HCT116 (cell line): ENCODE measurements at regions not wholly inside any gene's neighbourhood (a gene's known extent, or its start where the extent isn't known, plus 50 kb on each side); places are given as distances from the start of the nearest gene placed in this dataset.

Source experiments
- ATAC-seq: fragments of 200-7000 bp; cut with Tn5 transposase; 2 replicates; pipeline ENCODE4 v1.9.1; 2020; ENCODE audit warnings: mild to moderate bottlenecking, moderate library complexity
- BruUV-seq: library from RNA; stranded (reverse); fragments of 400-500 nt; replicated peaks from 2 replicates; lab custom pipeline; 2021; lab: Mats Ljungman, UMichigan
- CTCF ChIA-PET: fragments of 300-600 bp; sonication (Branson Sonifier 250); formaldehyde crosslinking; loops from one replicate; lab custom pipeline; 2021; ENCODE audit warnings: antibody characterized with exemption; lab: Charles Lee
- POLR2A ChIA-PET: fragments of 300-600, 350-600 bp; sonication (Branson Sonifier 250); formaldehyde crosslinking; loops from one replicate; lab custom pipeline; 2021; ENCODE audit warnings: antibody characterized with exemption; lab: Charles Lee
- RAD21 ChIA-PET, 2 experiments: fragments of 300-600 bp; sonication (Branson Sonifier 250); formaldehyde crosslinking; loops; one replicate each; lab custom pipeline; 2023; ENCODE audit warnings: low total read pairs in 2 of 2; ENCODE audit not compliant: uncharacterized antibody in 2 of 2, unreplicated experiment in 2 of 2, low non-redundant PET in 1 of 2; lab: Charles Lee
- DNase-seq: peaks from one replicate; pipeline ENCODE4 v3.0.0-alpha.2; 2010; ENCODE audit warnings: low read depth, low spot score
- H2AFZ ChIP-seq: fragments of 200-600 bp; shearing (Covaris generic), sonication (generic); 2 replicates; pipeline ENCODE4 v1.6.1; 2017; ENCODE audit warnings: low read depth, mixed run types, mixed read lengths, antibody characterized with exemption, low read length; ENCODE audit not compliant: poor library complexity, severe bottlenecking
- H3K27ac ChIP-seq: 2 replicates; pipeline ENCODE4 v1.5.1; 2012; ENCODE audit warnings: low read depth, low read length
- H3K27me3 ChIP-seq: fragments of 200-600 bp; sonication (generic); 2 replicates; pipeline ENCODE4 v1.6.1; 2016; ENCODE audit warnings: mixed run types, low read length, mixed read lengths; ENCODE audit not compliant: insufficient read depth
- H3K36me3 ChIP-seq, 2 experiments: fragments of 200-500 bp in 1 of 2; fragments of 200-600 bp in 1 of 2; sonication (Bioruptor generic) in 1 of 2; sonication (generic) in 1 of 2; 2 replicates each; pipeline versions ENCODE4 v1.5.1 to v1.6.1; 2014 to 2016; ENCODE audit warnings: low read length in 2 of 2, inconsistent platforms in 1 of 2, mixed read lengths in 1 of 2, mixed run types in 1 of 2; ENCODE audit not compliant: insufficient read depth in 2 of 2, control insufficient read depth in 1 of 2
- H3K4me1 ChIP-seq, 2 experiments: fragments of 200-600 bp in 1 of 2; sonication (generic) in 1 of 2; 2 replicates each; pipeline versions ENCODE4 v1.5.1 to v1.6.1; 2012 to 2017; ENCODE audit warnings: low read length in 2 of 2, inconsistent platforms in 1 of 2, mild to moderate bottlenecking in 1 of 2, mixed read lengths in 1 of 2, mixed run types in 1 of 2, moderate library complexity in 1 of 2; ENCODE audit not compliant: insufficient read depth in 2 of 2, control insufficient read depth in 1 of 2
- H3K4me2 ChIP-seq: fragments of 200-600 bp; sonication (generic); 2 replicates; pipeline ENCODE4 v1.6.1; 2017; ENCODE audit warnings: mixed run types, low read length, mixed read lengths
- H3K4me3 ChIP-seq, 2 experiments: fragments of 200-600 bp in 1 of 2; sonication (generic) in 1 of 2; replicated peaks in 1 of 2; 2 replicates each; pipeline ENCODE4 v1.5.1; 2011 to 2016; ENCODE audit warnings: low read length in 2 of 2, control low read depth in 1 of 2, low read depth in 1 of 2, mild to moderate bottlenecking in 1 of 2, mixed read lengths in 1 of 2, mixed run types in 1 of 2
- H3K79me2 ChIP-seq: fragments of 200-600 bp; sonication (generic); 2 replicates; pipeline ENCODE4 v1.6.1; 2017; ENCODE audit warnings: mild to moderate bottlenecking, mixed run types, low read length, moderate library complexity, mixed read lengths; ENCODE audit not compliant: insufficient read depth
- H3K9ac ChIP-seq: fragments of 200-600 bp; sonication (generic); 2 replicates; pipeline ENCODE4 v1.6.1; 2016; ENCODE audit warnings: low read length, mixed read lengths
- H3K9me2 ChIP-seq: fragments of 200-600 bp; sonication (generic), shearing (Covaris generic); 2 replicates; pipeline ENCODE4 v1.6.1; 2017; ENCODE audit warnings: mixed run types, mild to moderate bottlenecking, moderate library complexity; ENCODE audit not compliant: insufficient read depth
- H3K9me3 ChIP-seq, 2 experiments: fragments of 200-500 bp in 1 of 2; fragments of 200-600 bp in 1 of 2; sonication (Bioruptor generic) in 1 of 2; sonication (generic) in 1 of 2; 2 replicates each; pipeline ENCODE4 v1.6.1; 2014 to 2017; ENCODE audit warnings: low read length in 2 of 2, mixed read lengths in 2 of 2, inconsistent platforms in 1 of 2, low read depth in 1 of 2, mild to moderate bottlenecking in 1 of 2, mixed run types in 1 of 2, moderate library complexity in 1 of 2; ENCODE audit not compliant: control insufficient read depth in 1 of 2, insufficient read depth in 1 of 2
- H4K20me1 ChIP-seq: fragments of 200-600 bp; sonication (generic), shearing (Covaris generic); 2 replicates; pipeline ENCODE4 v1.6.1; 2017; ENCODE audit warnings: mixed run types, mild to moderate bottlenecking, moderate library complexity; ENCODE audit not compliant: insufficient read depth
- CBX3 ChIP-seq: IDR thresholded peaks from 2 replicates; pipeline ENCODE4 v1.6.1; 2012; ENCODE audit warnings: low read depth
- ELF1 ChIP-seq: IDR thresholded peaks from 2 replicates; pipeline ENCODE4 v1.6.1; 2012; ENCODE audit warnings: low read depth, borderline replicate concordance
- EZH2phosphoT487 ChIP-seq: fragments of 200-600 bp; IDR thresholded peaks from 2 replicates; pipeline ENCODE4 v1.6.1; 2018; ENCODE audit warnings: antibody characterized with exemption, borderline replicate concordance
- JUND ChIP-seq: IDR thresholded peaks from 2 replicates; pipeline ENCODE4 v1.6.1; 2012
- MAX ChIP-seq: IDR thresholded peaks from 2 replicates; pipeline ENCODE4 v1.6.1; 2012
- RAD21 ChIP-seq: IDR thresholded peaks from 2 replicates; pipeline ENCODE4 v1.6.1; 2012; ENCODE audit warnings: low read depth, mild to moderate bottlenecking
- SIN3A ChIP-seq: IDR thresholded peaks from 2 replicates; pipeline ENCODE4 v1.6.1; 2012; ENCODE audit warnings: low read depth
- SP1 ChIP-seq: IDR thresholded peaks from 2 replicates; pipeline ENCODE4 v1.6.1; 2012; ENCODE audit warnings: low read depth
- SRF ChIP-seq: IDR thresholded peaks from 2 replicates; pipeline ENCODE4 v1.6.1; 2012; ENCODE audit warnings: low read depth
- TCF7L2 ChIP-seq: IDR thresholded peaks from 2 replicates; pipeline ENCODE4 v1.7.0; 2011; ENCODE audit warnings: borderline replicate concordance, inconsistent platforms; ENCODE audit not compliant: insufficient read depth, insufficient read length; ENCODE audit errors: extremely low read depth
- YY1 ChIP-seq: IDR thresholded peaks from 2 replicates; pipeline ENCODE4 v1.6.1; 2011; ENCODE audit warnings: low read length, low read depth, moderate library complexity, mild to moderate bottlenecking; ENCODE audit not compliant: insufficient replicate concordance; ENCODE audit errors: extremely low read depth
- ZNF274 ChIP-seq: fragments of 200-500 bp; sonication (Bioruptor generic); IDR thresholded peaks from 2 replicates; pipeline ENCODE4 v1.6.1; 2014; ENCODE audit warnings: mild to moderate bottlenecking, low read depth, low read length, inconsistent platforms
- intact Hi-C: fragments of 100-400 bp; cut with micrococcal nuclease; formaldehyde crosslinking; loops from 2 replicates; pipeline ENCODE4 v1.10.0; 2022
- TF ChIP-seq, protein P1 (sequence below), 3 experiments: fragments of 200-600 bp in 1 of 3; sonication (generic) in 1 of 3; IDR thresholded peaks in 2 of 3; conservative IDR thresholded peaks in 1 of 3; 2 replicates each; pipeline ENCODE4 v1.5.1; 2012 to 2017; ENCODE audit warnings: low read depth in 2 of 3, low read length in 2 of 3, antibody characterized with exemption in 1 of 3, borderline replicate concordance in 1 of 3, control low read depth in 1 of 3, mild to moderate bottlenecking in 1 of 3, mixed read lengths in 1 of 3, mixed run types in 1 of 3, moderate library complexity in 1 of 3; ENCODE audit not compliant: insufficient read depth in 1 of 3
- TF ChIP-seq, protein P2 (sequence below): IDR thresholded peaks from 2 replicates; pipeline ENCODE4 v1.6.1; 2011; ENCODE audit warnings: mild to moderate bottlenecking, low read length, moderate library complexity; ENCODE audit not compliant: insufficient replicate concordance; ENCODE audit errors: extremely low read depth
- TF ChIP-seq, protein P3 (sequence below): IDR thresholded peaks from 2 replicates; pipeline ENCODE4 v1.6.1; 2012
- TF ChIP-seq, protein P4 (sequence below): IDR thresholded peaks from 2 replicates; pipeline ENCODE4 v1.6.1; 2012; ENCODE audit warnings: low read depth

DNA sequence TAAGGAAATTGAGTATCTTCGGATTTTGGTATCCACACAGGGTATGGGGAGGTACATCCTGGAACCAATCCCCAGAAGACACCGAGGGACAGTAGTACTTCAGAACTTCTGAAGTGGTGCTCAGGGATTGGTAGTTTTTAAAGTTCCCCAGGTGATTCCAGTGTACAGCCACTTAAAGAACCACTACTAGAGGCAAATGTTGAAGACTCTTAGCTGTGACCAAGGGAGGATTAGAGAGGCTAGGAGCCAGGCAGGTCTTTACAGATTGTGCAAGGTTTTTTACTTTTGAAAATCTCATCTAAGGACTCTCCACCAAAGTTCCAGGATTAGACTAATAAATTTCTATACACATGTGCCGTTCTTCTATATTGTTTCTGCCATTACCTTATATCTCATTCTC lies 52.9 kb upstream of the GLS start:
- TF ChIP-seq JUND (no peak), SP1 (no peak), TCF7L2 (no peak), ELF1 (no peak), CBX3 (no peak), EZH2phosphoT487 (no peak), RAD21 (no peak), MAX (no peak), SRF (no peak), YY1 (no peak), ZNF274 (no peak), SIN3A (no peak)
- TF ChIP-seq, protein P1, sequence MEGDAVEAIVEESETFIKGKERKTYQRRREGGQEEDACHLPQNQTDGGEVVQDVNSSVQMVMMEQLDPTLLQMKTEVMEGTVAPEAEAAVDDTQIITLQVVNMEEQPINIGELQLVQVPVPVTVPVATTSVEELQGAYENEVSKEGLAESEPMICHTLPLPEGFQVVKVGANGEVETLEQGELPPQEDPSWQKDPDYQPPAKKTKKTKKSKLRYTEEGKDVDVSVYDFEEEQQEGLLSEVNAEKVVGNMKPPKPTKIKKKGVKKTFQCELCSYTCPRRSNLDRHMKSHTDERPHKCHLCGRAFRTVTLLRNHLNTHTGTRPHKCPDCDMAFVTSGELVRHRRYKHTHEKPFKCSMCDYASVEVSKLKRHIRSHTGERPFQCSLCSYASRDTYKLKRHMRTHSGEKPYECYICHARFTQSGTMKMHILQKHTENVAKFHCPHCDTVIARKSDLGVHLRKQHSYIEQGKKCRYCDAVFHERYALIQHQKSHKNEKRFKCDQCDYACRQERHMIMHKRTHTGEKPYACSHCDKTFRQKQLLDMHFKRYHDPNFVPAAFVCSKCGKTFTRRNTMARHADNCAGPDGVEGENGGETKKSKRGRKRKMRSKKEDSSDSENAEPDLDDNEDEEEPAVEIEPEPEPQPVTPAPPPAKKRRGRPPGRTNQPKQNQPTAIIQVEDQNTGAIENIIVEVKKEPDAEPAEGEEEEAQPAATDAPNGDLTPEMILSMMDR (IDR thresholded peaks at IDR 0.05 in 2 of 3, conservative IDR thresholded peaks at IDR 0.05 in 1 of 3; ENCODE audit: borderline replicate concordance in 1 of 3, insufficient read depth in 1 of 3, low read depth in 2 of 3, low read length in 2 of 3), result no peak
- TF ChIP-seq, protein P2, sequence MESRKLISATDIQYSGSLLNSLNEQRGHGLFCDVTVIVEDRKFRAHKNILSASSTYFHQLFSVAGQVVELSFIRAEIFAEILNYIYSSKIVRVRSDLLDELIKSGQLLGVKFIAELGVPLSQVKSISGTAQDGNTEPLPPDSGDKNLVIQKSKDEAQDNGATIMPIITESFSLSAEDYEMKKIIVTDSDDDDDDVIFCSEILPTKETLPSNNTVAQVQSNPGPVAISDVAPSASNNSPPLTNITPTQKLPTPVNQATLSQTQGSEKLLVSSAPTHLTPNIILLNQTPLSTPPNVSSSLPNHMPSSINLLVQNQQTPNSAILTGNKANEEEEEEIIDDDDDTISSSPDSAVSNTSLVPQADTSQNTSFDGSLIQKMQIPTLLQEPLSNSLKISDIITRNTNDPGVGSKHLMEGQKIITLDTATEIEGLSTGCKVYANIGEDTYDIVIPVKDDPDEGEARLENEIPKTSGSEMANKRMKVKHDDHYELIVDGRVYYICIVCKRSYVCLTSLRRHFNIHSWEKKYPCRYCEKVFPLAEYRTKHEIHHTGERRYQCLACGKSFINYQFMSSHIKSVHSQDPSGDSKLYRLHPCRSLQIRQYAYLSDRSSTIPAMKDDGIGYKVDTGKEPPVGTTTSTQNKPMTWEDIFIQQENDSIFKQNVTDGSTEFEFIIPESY, result no peak
- TF ChIP-seq, protein P3, sequence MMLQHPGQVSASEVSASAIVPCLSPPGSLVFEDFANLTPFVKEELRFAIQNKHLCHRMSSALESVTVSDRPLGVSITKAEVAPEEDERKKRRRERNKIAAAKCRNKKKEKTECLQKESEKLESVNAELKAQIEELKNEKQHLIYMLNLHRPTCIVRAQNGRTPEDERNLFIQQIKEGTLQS, result no peak
- TF ChIP-seq, protein P4, sequence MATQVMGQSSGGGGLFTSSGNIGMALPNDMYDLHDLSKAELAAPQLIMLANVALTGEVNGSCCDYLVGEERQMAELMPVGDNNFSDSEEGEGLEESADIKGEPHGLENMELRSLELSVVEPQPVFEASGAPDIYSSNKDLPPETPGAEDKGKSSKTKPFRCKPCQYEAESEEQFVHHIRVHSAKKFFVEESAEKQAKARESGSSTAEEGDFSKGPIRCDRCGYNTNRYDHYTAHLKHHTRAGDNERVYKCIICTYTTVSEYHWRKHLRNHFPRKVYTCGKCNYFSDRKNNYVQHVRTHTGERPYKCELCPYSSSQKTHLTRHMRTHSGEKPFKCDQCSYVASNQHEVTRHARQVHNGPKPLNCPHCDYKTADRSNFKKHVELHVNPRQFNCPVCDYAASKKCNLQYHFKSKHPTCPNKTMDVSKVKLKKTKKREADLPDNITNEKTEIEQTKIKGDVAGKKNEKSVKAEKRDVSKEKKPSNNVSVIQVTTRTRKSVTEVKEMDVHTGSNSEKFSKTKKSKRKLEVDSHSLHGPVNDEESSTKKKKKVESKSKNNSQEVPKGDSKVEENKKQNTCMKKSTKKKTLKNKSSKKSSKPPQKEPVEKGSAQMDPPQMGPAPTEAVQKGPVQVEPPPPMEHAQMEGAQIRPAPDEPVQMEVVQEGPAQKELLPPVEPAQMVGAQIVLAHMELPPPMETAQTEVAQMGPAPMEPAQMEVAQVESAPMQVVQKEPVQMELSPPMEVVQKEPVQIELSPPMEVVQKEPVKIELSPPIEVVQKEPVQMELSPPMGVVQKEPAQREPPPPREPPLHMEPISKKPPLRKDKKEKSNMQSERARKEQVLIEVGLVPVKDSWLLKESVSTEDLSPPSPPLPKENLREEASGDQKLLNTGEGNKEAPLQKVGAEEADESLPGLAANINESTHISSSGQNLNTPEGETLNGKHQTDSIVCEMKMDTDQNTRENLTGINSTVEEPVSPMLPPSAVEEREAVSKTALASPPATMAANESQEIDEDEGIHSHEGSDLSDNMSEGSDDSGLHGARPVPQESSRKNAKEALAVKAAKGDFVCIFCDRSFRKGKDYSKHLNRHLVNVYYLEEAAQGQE, result no peak
- TF ChIP-seq, all 23 proteins: peak for 0
- no peak overlapping the region for H3K27ac ChIP-seq
- no peaks in the 10 kb centered on the region for H3K27me3 ChIP-seq
- no peaks in the 10 kb centered on the region for H3K36me3 ChIP-seq
- no peaks in the 10 kb centered on the region for H3K79me2 ChIP-seq
- intact Hi-C loops, result no loop called here
- no peak overlapping the region for H3K4me3 ChIP-seq
- ChIA-PET RAD21 (no interaction called here), CTCF (no interaction called here), POLR2A (no interaction called here)
- H3K4me1 ChIP-seq, result no peaks in the 10 kb centered on the region
- no peaks in the 10 kb centered on the region for H3K9me3 ChIP-seq
- DNase-seq (no peak), ATAC-seq (no peak)
- no peak overlapping the region for H3K9ac ChIP-seq
- no peaks in the 10 kb centered on the region for H4K20me1 ChIP-seq
- no TSS peak for BruUV-seq
- no peak overlapping the region for H2AFZ ChIP-seq
- H3K9me2 ChIP-seq, result no peaks in the 10 kb centered on the region; the same call in 1 of the 2 replicates
- H3K4me2 ChIP-seq, result no peak overlapping the region
